Smooth muscle cell (in vitro differentiated cells): ENCODE measurements at regions not wholly inside any gene's neighbourhood (a gene's known extent, or its start where the extent isn't known, plus 50 kb on each side); places are given as distances from the start of the nearest gene placed in this dataset.

ENCODE experiments used
- DNase-seq: peaks from one replicate; lab custom pipeline; 2025; ENCODE audit not compliant: unreplicated experiment; lab: John Stamatoyannopoulos, UW
- H2AFZ ChIP-seq: fragments of 200-600 bp; sonication (generic); 2 replicates; pipeline ENCODE4 v1.6.0; 2016; ENCODE audit warnings: antibody characterized with exemption, low read depth, mild to moderate bottlenecking
- H3F3A ChIP-seq: fragments of 200-600 bp; sonication (generic); 2 replicates; pipeline ENCODE4 v1.6.0; 2017; ENCODE audit warnings: antibody characterized with exemption, low read depth
- H3K27ac ChIP-seq: fragments of 200-600 bp; sonication (generic); 2 replicates; pipeline ENCODE4 v1.5.1; 2016; ENCODE audit warnings: low read depth, mild to moderate bottlenecking
- H3K27me3 ChIP-seq: fragments of 200-600 bp; sonication (generic); 2 replicates; pipeline ENCODE4 v1.6.1; 2016; ENCODE audit warnings: low read depth, mild to moderate bottlenecking
- H3K36me3 ChIP-seq: fragments of 200-600 bp; sonication (generic); 2 replicates; pipeline ENCODE4 v1.5.1; 2016; ENCODE audit warnings: low read depth
- H3K4me1 ChIP-seq: fragments of 200-600 bp; sonication (generic); 2 replicates; pipeline ENCODE4 v1.5.1; 2016; ENCODE audit warnings: low read depth
- H3K4me2 ChIP-seq: fragments of 200-600 bp; sonication (generic); 2 replicates; pipeline ENCODE4 v1.6.0; 2016; ENCODE audit warnings: mild to moderate bottlenecking
- H3K4me3 ChIP-seq: fragments of 200-600 bp; sonication (generic); 2 replicates; pipeline ENCODE4 v1.5.1; 2016; ENCODE audit warnings: mild to moderate bottlenecking
- H3K79me2 ChIP-seq: fragments of 200-600 bp; sonication (generic); 2 replicates; pipeline ENCODE4 v1.6.0; 2016; ENCODE audit warnings: low read depth, mild to moderate bottlenecking
- H3K9ac ChIP-seq: fragments of 200-600 bp; sonication (generic); 2 replicates; pipeline ENCODE4 v1.6.0; 2016; ENCODE audit warnings: low read depth
- H3K9me3 ChIP-seq: fragments of 200-600 bp; sonication (generic); replicated peaks from 2 replicates; pipeline ENCODE4 v1.5.1; 2016; ENCODE audit warnings: low read depth
- H4K20me1 ChIP-seq: fragments of 200-600 bp; sonication (generic); 2 replicates; pipeline ENCODE4 v1.6.0; 2016; ENCODE audit warnings: low read depth
- WGBS: methylation state at CpG from one replicate; pipeline ENCODE4 v1.1.7; 2016; ENCODE audit warnings: low lambda C conversion rate; 5-methylcytosine and 5-hydroxymethylcytosine counted together
- TF ChIP-seq, protein P1 (sequence below): fragments of 200-600 bp; sonication (generic); IDR thresholded peaks from 2 replicates; pipeline ENCODE4 v1.5.1; 2017; ENCODE audit warnings: borderline replicate concordance, mild to moderate bottlenecking, antibody characterized with exemption; ENCODE audit not compliant: insufficient read depth, poor library complexity, severe bottlenecking

DNA sequence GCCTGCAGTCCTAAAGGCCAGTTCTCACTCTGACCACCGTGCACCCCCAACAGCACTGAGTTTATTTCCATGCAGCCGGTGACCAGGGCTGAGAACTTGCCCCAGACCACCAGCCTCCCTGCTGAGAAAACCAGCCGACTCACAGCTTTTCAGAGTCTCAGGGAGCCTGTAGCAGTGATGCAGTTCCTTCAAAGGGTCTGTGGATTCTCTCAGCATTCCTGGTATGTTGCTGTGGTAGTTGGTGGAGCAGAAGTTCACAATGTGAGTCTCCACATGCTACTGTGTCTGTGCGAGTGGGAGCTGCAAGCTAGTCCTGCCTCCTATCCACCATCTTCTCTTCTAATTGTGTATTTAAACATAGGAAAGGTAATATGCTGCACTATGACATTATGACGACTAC, 254.9 kb upstream of the KLF12 start:
- TF ChIP-seq, protein P1, sequence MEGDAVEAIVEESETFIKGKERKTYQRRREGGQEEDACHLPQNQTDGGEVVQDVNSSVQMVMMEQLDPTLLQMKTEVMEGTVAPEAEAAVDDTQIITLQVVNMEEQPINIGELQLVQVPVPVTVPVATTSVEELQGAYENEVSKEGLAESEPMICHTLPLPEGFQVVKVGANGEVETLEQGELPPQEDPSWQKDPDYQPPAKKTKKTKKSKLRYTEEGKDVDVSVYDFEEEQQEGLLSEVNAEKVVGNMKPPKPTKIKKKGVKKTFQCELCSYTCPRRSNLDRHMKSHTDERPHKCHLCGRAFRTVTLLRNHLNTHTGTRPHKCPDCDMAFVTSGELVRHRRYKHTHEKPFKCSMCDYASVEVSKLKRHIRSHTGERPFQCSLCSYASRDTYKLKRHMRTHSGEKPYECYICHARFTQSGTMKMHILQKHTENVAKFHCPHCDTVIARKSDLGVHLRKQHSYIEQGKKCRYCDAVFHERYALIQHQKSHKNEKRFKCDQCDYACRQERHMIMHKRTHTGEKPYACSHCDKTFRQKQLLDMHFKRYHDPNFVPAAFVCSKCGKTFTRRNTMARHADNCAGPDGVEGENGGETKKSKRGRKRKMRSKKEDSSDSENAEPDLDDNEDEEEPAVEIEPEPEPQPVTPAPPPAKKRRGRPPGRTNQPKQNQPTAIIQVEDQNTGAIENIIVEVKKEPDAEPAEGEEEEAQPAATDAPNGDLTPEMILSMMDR = no peak
- Histone ChIP-seq H3F3A (no peaks in the 10 kb centered on the region), H3K27me3 (no peaks in the 10 kb centered on the region), H3K4me1 (no peaks in the 10 kb centered on the region), H3K4me3 (no peak overlapping the region), H3K9me3 (no peaks in the 10 kb centered on the region), H3K79me2 (no peaks in the 10 kb centered on the region), H3K9ac (no peak overlapping the region), H2AFZ (no peak overlapping the region), H3K27ac (no peak overlapping the region), H3K36me3 (no peaks in the 10 kb centered on the region), H3K4me2 (no peak overlapping the region), H4K20me1 (no peaks in the 10 kb centered on the region)
- WGBS = 84% methylated on average over 5 of the region's 5 CpGs
- DNase-seq = no peak

DNA sequence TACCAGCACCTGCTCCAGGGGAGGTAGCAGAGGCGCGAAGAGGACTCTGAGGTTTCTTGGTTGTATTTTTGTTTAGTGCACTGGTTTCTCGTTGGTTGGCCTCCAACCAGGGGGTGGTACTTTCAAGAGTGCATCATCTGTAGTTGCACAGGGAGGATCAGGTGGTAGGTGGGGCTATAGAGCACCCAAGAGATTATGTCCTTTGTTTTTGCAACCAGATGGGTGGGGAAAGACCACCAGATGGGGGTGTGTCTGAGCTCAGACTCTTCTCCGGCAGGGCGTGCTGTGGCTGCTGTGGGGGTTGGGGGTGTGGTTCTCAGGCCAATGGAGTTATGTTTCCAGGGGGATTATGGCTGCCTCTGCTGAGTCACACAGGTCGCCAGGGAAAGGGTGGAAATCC, 254.4 kb upstream of the KLF12 start:
- H3F3A ChIP-seq = no peaks in the 10 kb centered on the region
- TF ChIP-seq, protein P1 = no peak
- no peaks in the 10 kb centered on the region for H3K9me3 ChIP-seq
- no peak overlapping the region for H3K27ac ChIP-seq
- H3K4me3 ChIP-seq = no peak overlapping the region
- no peaks in the 10 kb centered on the region for H3K36me3 ChIP-seq
- DNase-seq = no peak
- no peak overlapping the region for H3K9ac ChIP-seq
- no peak overlapping the region for H3K4me2 ChIP-seq
- no peak overlapping the region for H2AFZ ChIP-seq
- 88% methylated on average over 5 of the region's 6 CpGs for whole genome bisulfite sequencing
- no peaks in the 10 kb centered on the region for H3K27me3 ChIP-seq
- H4K20me1 ChIP-seq = no peaks in the 10 kb centered on the region
- no peaks in the 10 kb centered on the region for H3K79me2 ChIP-seq
- no peaks in the 10 kb centered on the region for H3K4me1 ChIP-seq

DNA sequence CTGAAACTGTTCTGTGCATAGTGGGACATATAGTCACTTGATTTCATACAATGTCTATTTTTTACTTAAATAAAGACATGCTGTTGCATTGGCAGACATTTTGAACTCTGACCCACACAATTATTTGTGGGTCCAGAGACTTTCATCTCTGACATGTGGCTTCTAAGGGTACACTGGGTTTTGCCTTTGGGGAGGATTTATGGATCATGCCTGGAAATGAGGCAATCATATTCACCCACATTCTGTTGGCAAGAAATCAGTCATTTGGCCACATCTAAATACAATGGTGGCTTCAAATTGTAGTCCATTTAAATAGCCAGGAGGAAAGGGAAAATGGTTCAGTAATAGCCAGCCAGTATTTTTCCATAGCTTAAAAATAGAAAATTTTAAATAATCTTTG, 238.3 kb upstream of the KLF12 start:
- H3K9ac ChIP-seq = no peak overlapping the region
- TF ChIP-seq, protein P1 = no peak
- no peak overlapping the region for H3K4me3 ChIP-seq
- no peaks in the 10 kb centered on the region for H4K20me1 ChIP-seq
- H2AFZ ChIP-seq = no peak overlapping the region
- no peaks in the 10 kb centered on the region for H3K9me3 ChIP-seq
- no peaks in the 10 kb centered on the region for H3K79me2 ChIP-seq
- no peaks in the 10 kb centered on the region for H3K4me1 ChIP-seq
- DNase-seq = no peak
- no peak overlapping the region for H3K4me2 ChIP-seq
- H3K36me3 ChIP-seq = no peaks in the 10 kb centered on the region
- H3K27ac ChIP-seq = no peak overlapping the region
- no peaks in the 10 kb centered on the region for H3K27me3 ChIP-seq
- no peaks in the 10 kb centered on the region for H3F3A ChIP-seq

DNA sequence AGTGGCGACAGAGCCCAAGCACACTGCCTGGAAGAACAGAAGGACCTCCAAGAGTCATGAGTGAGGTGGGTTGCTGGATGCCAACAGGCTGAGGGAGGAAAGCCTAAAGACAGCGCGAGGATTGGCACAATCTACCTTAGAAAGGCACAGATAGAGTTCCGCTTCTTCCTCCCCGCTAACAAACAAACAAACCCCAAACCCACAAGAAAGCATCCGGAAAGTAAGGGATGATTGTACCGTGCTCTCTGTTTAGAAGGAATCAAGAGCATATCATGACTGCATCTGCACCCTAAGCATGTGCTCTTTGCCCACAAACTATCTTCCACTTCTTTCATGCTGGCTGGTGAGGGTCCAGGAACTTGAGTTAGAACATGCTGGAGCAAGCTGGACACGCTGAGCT, 233.0 kb upstream of the KLF12 start:
- Histone ChIP-seq H3F3A (no peaks in the 10 kb centered on the region), H3K4me3 (no peak overlapping the region), H3K4me1 (no peaks in the 10 kb centered on the region), H3K9me3 (no peaks in the 10 kb centered on the region), H3K36me3 (no peaks in the 10 kb centered on the region), H3K79me2 (no peaks in the 10 kb centered on the region), H3K4me2 (no peak overlapping the region), H2AFZ (no peak overlapping the region), H4K20me1 (no peaks in the 10 kb centered on the region), H3K27me3 (no peaks in the 10 kb centered on the region), H3K27ac (no peak overlapping the region), H3K9ac (no peak overlapping the region)
- 99% methylated on average over 8 of the region's 8 CpGs for WGBS
- no peak for DNase-seq
- TF ChIP-seq, protein P1 = no peak
